DOHH2 (cell line): ENCODE measurements at regions not wholly inside any gene's neighbourhood (a gene's known extent, or its start where the extent isn't known, plus 50 kb on each side); places are given as distances from the start of the nearest gene placed in this dataset.

Source experiments
- CTCF ChIP-seq: fragments of 200-600 bp; sonication (generic); IDR thresholded peaks from one replicate; pipeline ENCODE4 v1.5.1; 2014; ENCODE audit warnings: antibody characterized with exemption, mild to moderate bottlenecking, low read depth, low read length; ENCODE audit not compliant: poor library complexity, severe bottlenecking
- EZH2phosphoT487 ChIP-seq: fragments of 200-600 bp; sonication (generic); IDR thresholded peaks from 2 replicates; pipeline ENCODE4 v1.6.1; 2017; ENCODE audit warnings: borderline replicate concordance, mild to moderate bottlenecking, antibody characterized with exemption, low read length, moderate library complexity, mixed read lengths

- no peak for TF ChIP-seq CTCF
- TF ChIP-seq EZH2phosphoT487, result no peak
These were observed 205.6 kb upstream of the TMTC4 start for GRCh38 chr13:100880166-100880565.
